RPMI8226 (cell line): ENCODE measurements at regions not wholly inside any gene's neighbourhood (a gene's known extent, or its start where the extent isn't known, plus 50 kb on each side); places are given as distances from the start of the nearest gene placed in this dataset.
A peak's percentile ranks its signal among the peaks of the same experiment; 100 is the strongest.
"Not testable (repeated sequence)": the region's sequence is repeated elsewhere in the genome, so short reads cannot be mapped to it uniquely, and the experiment has no call there.

Experiments used
- DNase-seq: peaks from one replicate; pipeline ENCODE4 v3.0.0-alpha.2; 2015

DNA sequence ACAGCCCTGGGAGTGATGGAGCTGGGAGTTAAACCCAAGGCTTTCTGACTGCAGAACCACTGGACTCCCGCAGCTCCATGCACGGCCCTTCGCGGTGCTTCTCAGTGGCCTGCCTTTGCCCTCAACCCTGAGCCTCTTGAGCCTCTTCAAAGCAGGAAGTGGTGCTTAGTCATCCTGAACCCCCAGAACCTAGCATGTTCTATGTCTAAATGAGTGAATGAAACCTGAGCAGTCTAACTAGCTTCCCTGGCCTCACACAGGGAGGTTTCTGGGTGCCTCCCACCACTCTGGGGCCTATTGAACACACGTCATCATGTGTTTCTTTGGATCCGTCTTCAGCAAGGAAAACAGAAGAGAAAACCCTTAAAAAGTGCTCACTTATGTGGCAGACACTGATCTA lies 117.9 kb upstream of the SFSWAP start:
- no peak for DNase-seq

DNA sequence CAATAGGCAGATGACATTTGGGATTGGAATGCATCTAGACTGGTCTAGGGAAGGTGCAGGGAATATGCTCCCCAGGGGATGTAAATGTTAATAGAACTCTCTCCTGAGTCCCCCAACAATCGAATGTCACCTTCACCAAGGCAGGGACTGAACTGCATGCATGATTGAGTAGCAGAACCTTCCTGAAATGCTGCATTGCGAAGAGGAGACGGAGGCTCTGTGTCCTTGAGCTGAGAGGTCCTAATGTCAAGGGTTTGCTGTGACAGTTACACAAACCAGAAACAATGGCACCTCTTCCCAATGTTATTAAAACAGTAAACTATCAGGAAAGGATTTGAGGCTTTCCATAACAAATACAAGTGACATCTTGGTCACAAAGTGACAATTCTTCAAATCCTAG lies 117.5 kb upstream of the SFSWAP start:
- no peak for DNase-seq

DNA sequence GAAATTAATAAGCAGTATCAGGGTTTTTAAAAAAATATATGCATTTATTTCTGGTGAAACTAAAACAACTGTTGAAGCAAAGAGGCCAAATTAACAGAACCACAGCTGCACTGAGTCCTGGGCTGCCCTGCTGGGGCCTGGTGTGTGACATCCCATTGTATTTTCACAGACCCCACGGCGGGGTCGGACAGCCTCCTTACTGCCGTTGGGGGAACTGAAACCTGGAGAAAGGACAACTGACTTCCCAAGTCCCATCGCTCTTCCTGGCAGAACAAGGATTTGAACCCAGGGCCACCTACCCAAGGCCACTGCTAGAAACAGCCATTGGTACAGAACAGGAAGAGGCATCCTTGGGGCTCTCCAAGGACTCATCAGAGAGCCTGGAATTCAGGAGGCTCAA lies 114.8 kb upstream of the SFSWAP start:
- DNase-seq, result no peak

DNA sequence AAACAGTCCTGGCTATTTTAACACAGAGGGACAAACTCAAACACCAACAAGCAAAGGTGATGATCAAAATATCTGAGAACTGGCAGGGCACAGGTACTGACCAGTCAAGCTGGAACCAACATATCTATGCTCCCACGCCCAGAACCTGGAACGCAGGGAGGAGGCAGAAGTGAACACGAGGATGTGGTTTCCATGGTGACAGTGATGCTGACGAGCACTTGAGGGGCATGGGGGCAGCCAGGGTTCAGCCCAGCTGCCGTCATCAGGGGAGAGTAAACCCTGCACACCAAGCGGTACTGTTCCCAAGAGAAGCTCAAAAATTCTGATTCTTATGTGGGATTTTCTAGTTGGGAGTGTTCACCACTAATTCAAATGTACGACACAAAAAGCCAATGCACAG lies 113.6 kb upstream of the SFSWAP start:
- no peak for DNase-seq

DNA sequence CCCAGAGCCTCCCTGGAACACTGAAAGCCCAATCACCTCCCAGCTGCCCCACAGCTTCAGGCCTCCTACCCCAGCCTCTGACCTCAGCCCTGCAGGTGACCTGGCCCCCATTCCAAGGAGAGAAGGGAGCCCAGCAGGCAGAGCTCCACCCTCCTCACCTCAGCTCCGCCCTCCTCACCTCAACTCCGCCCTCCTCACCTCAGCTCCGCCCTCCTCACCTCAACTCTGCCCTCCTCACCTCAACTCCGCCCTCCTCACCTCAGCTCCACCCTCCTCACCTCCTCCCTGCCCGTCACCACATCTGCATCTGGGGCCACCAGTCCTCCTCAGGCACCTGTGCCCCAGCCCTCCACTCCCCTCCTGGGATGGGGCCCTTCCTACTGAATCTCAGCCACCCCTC lies 112.2 kb upstream of the SFSWAP start:
- DNase-seq, result no peak

DNA sequence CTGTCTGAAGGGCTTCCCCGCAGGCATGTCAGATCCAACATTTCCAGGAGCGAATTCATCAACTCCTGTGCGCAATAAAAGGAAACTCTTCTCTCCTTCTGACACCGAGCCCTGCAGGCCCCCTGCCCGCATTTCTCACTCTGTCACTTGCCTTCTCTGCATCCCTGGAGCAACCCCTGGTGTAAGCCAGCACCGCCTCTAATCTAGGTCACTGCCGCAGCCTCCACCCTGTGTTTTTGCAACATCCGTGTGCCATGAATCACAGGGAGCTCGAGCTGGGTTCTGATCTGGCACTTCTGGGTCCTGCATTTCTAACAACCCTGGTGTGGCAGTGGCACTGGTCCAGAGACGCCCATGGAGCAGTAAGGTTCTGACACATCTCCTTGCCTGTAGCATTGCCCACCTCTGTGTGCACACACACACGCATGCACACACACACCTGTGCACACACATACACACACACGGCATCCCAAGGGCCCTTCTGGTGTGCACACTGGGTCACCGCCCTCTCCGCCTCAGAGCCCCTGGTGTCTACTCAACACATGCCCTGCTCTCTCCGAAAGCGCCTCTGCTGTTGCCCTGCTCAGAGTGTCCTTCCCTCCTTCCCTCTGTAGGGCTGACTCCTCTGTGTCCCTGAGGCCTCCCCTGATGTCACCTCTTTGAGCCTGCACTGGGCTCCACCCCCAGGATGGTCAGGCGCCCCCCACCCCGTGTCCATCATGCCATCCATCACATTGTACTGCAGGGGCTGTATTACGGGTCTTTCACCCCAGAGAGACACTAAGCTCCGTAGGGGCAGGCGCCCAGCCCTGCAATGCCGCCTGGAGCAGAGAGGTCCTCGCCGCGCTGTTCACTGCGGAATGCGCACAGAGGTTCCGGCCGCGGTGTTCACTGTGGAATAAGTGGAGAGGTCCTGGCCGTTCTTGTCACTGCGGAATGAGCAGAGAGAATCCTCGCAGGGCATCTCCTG lies 111.4 kb upstream of the SFSWAP start:
- no peak for DNase-seq

DNA sequence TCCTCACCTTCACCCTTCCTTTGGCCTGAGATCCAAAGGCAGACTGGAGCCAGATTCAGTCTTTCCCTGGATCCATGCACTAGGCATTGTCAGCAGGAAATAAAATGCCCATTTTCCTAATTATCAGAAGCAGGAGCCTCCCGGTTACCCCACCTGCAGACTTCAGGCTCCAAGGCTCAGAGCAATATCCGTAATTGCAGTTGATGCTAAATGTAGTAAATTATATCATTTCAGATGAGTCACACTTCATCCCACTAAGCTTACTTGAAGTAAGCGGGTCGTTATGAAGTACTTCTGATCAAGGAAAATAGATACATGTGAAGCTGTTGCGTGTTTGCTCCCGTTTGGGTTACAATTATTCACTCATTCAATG lies 110.7 kb upstream of the SFSWAP start:
- no peak for DNase-seq

DNA sequence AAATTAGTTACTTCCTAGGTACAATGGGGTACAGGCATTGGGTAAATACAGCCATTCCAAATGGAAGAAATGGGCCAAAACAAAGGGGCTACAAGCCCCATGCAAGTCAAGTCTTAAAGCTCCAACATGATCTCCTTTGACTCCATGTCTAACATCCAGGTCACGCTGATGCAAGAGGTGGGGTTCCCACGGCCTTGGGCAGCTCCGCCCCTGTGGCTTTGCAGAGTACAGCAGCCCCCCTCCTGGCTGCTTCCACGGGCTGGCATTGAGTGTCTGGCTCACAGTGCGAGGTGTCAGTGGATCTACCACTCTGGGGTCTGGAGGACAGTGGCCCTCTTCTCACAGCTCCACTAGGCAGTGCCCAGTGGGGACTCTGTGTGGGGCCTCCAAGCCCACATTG lies 109.4 kb upstream of the SFSWAP start:
- DNase-seq, result not testable (repeated sequence)

DNA sequence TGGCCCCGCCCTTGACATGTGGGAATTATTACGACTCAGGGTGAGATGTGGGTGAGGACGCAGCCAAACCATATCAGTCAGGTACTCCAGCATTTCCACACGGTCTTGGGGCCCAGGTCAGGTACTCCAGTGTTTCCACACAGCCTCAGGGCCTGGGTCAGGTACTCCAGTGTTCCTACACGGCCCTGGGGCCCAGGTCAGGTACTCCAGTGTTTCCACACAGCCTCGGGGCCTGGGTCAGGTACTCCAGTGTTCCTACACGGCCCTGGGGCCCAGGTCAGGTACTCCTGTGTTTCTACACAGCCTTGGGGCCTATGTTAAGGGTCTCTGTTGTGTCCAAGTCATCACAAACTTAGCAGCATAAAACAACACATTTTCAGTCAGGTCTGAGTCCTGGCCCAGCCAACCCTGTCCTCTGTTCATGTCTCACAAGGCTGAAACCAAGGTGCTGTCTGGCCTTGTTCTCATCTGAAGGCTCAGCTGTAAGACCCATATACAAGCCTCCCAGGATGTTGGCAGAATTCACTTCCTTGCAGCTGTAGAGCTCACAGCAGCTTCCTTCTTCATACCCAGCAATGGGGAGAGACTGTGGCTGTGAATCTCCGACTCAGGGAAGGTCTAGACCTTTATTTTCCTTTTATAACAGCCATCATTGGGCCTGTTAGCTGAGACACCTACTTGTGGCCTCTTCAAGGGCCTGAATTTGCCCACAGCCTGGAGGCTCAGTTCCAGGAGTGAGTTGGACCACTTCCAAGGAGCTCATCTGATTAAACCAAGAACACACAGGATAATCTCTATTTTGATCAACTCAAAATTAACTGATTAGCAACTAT lies 107.6 kb upstream of the SFSWAP start:
- no peak for DNase-seq

DNA sequence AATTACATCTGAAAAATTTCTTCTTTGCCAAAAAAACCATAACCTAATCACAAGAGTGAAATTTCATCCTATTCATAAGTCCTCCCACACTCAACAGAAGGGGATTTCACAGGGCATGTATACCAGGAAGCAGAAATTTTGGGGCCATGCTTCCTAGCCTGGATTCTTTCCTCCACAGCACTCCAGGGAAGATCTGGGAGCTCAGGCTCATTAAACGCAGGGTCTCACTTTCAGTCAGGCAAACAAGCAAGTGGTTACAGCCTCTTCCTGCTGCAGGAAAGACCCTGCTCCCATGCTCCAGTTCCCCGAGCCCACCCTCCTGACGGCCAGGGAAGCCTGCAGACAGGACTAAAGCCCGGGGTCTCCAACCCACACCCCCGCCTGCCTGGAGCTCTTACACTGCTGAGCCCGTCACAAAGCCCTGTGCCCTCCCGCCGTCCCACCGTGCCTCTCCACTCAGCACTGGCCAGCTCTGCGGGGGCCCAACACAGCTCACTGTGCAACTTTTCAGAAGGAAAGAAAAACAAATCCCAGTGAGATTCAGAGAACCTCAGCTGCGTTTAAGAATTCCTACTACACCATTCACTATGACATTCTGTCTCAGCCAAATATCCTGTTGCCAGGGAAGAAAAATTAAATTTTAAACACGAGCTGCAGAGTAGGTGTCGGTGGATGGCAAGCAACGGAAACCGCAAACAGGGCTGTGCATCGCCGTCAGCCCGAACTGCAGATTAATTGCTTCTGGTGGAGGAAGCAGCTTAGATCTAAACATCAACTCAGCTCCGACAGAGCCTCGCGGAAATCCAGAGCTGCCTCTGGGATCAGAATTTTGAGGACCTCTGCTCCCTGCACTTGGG lies 106.7 kb upstream of the SFSWAP start:
- no peak for DNase-seq

DNA sequence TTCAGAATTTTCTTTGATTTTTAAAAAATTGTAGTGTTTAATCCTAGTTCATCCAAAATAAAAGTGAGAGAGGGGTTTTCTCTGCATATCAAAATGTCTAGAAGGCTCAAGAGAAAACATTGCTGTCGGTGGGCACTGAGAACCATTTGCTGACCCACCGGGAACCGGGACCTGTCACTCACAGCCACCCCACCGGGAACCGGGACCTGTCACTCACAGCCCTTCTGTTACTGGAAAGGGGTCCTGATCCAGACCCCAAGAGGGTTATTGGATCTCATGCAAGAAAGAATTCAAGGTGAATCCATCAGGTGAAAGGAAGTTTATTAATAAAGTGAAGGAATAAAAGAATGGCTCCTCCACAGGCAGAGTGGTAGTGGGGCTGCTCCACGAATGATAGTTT lies 106.0 kb upstream of the SFSWAP start:
- DNase-seq, result no peak

DNA sequence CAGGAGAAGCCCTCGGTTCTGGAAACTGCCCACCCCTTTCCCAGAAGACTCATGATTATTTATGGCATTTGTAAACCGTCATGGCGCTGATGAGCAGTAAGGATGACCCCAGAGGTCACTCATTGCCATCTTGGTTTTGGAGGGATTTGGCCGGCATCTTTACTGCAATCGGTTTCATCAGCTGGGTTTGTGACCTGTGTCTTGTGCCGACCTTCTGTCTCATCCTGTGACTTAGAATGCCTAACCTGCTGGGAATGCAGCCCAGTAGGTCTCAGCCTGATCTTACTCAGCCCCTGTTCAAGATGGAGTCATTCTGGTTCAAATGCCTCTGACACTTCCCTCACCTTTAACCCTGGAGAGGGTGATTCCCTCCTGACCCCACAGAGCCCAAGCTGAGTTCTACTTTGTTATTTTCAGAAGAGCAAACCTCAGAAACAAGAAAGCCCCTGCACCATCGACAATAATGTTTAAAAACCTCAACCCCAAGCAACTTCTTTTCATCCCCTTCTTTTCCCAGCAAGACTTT lies 105.5 kb upstream of the SFSWAP start:
- no peak for DNase-seq

DNA sequence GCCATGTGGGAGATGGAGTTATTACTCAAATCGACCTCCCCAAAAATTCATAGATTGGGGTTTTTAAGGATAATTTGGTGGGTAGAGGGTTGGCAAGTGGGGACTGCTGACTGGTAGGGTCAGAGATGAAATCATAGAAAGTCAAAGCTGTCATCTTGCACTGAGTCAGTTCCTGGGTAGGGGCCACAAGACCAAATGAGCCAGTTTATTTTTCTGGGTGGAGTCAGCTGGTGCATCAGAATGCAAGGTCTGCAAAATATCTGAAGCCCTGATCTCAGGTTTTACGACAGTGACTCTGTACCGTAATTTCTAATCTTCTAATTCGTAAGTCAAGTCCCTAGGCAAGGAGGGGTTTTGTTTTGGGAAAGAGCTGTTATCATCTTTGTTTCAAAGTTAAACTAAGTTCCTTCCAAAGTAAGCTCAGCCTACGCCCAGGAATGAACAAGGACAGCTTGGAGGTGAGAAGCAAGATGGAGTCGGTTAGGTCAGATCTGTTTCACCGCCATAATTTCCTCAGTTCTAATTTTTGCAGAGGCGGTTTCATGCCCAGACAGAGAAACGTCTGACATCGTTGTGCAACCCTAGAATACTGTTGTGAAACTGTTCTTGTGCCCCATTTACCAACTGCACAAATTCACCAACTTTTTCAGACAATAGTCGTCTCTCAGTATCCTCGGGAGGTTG lies 104.5 kb upstream of the SFSWAP start:
- no peak for DNase-seq

DNA sequence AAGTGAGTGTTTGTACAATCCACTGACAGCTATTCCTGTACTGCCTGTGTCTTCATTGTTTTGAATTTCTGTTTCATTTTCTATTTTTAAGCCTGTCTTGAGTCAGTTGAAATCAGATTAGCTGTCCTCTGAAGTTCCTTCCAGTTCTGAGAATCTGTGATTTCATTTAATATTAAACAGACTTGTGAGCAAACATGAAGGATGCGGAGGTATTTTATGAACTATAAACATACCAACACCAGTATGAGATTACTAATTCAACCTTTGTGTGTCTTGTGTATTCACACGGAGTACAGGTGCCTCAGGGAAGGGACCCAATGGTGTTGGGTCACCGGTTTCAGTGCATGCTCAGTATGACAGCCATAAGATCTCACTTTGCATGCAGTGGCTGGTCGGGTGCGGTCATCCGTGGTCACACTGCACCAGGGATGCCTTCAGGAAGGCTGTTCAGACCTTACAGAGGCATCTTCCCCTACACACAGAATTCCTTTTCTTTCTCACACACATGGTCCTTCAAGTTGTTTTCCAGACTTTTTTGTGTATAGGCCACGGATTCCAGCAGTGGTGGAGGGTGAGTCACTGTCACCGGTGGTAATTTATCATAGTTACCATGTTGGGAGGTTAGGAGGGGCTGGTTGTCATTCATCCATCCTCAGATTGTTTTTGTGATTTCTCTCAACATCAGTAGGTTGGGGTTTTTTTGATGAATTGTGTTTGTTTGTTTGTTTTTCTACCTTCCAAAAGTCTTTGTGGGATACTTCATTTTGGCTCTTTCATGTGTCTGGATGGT lies 103.0 kb upstream of the SFSWAP start:
- peak; percentile 11 for DNase-seq

DNA sequence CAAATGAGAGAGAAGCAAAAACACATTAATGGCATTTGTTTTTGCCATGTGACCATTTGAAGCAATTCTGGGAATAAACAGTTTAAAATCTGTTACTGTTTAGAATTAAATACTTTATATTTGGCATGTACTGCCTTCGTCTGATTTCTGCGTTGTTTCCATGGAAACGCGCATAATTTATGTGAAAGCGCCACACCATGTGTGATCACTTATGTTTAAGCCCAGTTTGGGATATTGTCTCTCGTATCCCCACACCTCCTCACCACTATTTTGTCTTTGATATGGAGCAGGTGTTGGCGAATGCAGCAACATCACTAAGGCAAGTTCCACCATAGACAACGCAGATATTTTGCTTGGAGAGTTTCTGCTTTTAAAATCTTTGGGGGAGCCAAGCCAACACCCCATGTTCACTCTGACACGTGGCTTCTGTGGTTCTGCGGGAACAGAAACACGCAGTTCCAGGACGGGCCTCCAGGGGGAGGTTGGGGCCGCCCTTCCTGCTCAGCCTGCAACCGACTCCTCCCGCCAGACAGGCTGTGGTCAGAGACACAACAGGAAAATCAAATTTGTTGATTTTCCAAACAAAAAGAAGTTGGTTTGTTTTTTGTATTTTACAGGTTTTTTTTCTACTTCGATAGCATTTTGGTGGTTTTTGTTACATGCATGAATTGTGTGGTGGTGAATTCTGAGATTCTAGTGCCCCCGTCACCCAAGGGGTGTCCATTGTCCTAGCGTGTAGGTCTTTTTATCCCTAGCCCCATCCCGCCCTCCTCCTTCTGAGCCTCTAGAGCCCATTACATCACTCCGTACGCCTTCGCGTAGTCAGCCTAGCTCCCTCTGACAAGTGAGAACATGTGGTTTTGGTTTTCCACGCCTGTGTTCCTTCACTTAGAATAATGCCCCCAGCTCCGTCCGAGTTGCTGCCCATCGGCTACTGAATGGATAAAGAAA lies 101.9 kb upstream of the SFSWAP start:
- DNase-seq, result no peak

DNA sequence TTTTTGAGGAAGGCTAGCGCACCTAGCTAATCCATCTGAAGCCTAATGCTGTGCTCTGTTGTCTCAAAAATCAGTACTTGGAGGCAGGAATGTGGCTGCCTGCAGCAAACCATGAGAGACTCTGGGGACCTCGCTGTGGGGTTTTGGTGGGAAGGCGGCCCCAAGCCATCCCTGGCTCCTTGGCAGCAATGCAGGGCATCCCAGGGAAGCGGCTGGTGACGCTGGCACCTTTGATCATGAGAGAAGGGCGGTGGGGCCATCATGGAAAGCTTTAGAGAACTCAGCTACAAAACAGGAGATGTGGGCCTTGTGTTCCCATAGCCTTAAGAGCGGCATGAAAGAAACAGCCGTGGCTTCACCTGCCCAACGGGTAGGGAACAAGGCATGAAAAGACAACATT lies 101.1 kb upstream of the SFSWAP start:
- DNase-seq, result no peak

DNA sequence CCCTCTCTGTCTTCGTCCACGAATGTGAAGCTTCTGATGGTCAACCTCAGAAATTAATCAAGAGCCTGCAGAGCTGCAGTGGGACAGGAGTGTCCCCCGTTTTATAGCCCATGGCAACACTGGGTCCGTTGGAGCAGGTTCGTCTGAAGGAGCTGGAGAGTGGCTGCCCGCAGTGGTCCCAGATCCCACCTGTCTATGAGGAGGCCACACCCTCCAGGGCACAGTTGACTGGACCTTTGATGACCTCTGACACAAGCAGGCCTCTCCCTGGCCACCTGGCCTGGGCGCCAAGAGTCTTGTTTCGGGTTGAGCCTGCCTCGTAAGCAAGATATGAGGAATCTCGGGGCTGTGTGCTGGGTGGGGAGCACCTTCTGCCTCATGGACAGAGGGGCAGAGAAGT lies 100.7 kb upstream of the SFSWAP start:
- DNase-seq, result no peak

DNA sequence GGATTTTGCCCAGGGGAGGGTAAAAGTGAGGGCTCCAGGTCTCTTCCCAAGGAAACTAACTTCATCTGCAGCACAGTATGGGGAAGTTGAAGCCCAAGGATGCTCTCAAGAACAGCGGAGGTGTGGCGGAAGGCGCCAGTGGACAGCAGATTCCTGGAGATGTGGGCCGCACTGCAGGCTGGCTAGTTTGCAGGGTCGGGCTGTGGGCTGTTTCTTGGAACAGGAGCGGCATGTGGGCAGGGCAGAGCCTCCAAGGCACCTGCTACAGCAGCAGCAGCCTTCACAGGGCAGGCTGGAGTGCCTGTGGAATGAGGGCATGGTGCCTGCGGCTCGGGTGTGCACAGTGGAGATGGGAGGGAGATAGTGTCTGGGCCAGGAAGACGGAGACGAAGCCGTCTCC lies 100.0 kb upstream of the SFSWAP start:
- DNase-seq, result no peak

DNA sequence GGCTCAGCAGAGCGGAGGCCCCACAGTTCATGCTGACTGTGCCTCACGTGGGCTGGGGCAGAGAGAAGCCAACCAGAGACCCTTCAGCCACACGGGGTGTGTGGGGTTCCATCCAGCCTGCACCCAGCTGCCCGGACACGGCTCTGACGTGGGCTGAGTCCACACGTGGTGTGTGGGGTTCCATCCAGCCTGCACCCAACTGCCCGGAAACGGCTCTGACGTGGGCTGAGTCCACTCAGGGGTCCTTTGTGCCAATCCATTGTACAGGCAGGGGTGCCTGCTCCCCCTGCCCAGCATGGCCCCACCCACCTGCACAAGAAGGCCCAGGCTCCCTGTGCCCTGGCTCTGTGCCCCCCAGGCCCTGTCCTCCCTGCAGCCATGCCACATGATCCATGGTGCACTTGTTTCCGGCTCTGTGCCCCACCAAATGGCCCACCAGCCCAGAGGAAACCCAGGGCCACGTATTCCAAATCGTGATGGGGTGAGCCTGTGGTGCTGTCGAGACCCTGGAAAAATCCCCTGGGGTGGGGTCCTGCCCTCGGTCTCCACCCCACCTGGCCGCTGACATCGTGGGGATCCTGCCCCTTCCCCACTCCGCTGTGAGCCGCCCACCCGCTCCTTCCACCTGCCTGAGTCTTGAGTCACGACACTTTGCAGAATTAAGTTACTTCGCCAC lies 99.3 kb upstream of the SFSWAP start:
- no peak for DNase-seq
